CD1c-positive myeloid dendritic cell (primary cell): ENCODE measurements at regions not wholly inside any gene's neighbourhood (a gene's known extent, or its start where the extent isn't known, plus 50 kb on each side); places are given as distances from the start of the nearest gene placed in this dataset.
"Not testable (repeated sequence)": the region's sequence is repeated elsewhere in the genome, so short reads cannot be mapped to it uniquely, and the experiment has no call there.

Experiments
- DNase-seq: peaks from one replicate; pipeline ENCODE4 v3.0.0-alpha.2; 2016; ENCODE audit errors: extremely low spot score

DNA sequence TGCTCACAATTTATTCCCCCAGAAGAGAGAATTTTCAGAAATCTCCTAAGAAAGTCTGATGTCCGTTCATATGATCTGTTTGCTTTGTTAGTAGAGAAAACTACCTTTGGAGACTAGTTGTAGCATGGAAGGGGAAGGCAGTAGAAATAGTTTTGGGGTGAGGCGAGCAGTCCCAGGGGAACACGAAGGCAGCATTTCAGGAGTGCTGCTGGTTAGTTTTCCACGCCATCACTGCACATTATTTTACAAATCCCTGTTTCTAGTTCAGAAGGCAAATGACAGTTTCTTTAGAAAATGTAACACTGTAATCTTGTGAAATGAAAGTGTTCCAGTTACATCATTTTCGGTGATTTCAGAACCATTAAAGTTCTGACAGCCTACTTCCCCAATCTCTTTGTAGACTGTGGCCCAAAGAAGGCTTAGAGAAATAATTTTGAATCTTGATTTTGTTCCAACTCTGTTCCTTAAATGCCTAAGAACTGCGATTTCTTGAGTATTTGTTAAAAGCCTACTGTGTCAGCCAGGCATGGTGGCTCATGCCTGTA, 123.8 kb downstream of the LAT start:
- peak; percentile 63 for DNase-seq

DNA sequence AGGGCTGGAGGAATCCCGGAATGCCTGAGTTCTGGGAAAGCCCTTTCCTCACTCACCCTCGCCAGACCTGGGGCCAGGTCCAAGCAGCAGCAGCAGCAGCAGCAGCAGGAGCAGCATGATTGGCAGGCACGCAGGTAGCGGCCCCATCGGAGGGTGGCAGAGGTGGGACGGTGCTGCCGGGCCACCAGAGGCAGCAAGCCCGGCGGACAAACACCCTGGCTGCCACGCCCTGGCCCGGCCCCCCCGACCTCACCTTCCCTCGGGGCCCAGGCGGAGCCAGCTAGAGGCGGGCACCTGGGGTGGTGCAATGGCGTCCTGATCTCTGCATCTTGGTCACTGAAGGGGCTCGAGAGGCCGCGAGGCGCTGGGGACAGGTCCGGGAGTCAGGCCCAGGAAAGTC, 122.4 kb downstream of the LAT start:
- no peak for DNase-seq

DNA sequence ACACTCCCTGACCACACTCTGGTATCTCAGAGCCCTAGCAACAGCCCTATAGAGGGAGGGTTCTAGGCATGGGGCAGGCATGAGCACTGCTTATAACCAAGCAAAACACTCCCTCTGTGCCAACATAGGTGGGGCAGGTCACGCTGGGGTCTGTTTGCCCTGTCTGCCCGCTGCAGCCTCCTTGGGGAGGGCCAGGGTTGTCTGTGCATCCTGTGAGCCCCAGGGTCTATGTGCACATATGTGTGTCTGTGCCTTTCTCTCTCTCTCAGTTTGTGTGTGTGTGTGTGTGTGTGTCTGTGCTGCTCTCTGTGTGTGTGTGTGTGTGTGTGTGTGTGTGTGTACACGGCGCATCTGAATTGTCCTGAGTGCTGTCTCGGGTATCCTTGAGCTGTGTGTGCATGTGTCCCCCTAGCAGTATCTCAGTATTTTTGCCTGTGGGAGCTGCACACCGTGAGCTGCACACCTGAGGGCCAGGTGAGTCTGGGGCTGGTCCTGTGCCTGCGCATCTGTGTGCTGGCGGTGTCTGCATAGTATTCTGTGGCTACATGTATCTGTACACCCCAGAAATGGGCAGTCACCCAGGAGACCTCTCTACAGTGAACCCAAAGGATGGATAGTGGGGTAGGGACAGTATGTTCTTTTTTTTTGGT, 121.5 kb downstream of the LAT start:
- not testable (repeated sequence) for DNase-seq

DNA sequence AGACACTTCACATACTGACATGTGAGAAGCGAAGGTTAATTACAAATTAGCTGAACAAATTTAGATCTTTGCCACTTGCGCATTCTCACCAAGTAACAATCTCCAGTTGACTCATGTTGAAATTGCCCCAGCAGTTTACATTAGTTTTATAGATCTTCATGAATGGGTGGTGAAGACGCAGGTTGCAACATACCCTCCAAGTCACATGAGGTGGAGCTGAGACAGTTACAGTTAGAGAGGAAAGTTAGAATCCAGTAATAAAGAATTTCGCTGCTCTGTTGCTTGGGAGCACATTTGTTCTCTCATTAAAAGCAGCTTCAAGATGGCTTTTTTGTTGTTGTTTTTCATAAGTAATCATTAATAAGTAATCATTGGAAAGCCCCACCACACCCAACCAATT, 119.7 kb downstream of the LAT start:
- not testable (repeated sequence) for DNase-seq

DNA sequence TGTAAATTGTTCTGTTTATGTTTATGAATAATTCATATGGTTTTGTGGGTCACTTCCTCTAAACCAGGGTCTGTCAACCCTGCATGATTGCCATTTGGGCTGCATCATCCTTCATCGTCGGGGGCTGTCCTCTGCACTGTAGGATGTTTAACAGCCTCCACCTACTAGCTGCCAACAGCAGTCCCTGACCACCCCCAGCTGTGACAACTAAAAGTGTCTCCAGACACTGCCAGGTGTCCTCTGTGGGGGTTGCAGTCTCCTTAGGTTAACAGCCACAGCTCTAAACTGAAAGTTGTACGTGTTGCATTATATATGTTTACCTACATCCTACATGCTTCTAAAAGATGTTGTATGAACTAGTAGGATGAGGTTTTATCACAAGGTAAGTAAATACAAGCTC, 113.1 kb downstream of the LAT start:
- not testable (repeated sequence) for DNase-seq

DNA sequence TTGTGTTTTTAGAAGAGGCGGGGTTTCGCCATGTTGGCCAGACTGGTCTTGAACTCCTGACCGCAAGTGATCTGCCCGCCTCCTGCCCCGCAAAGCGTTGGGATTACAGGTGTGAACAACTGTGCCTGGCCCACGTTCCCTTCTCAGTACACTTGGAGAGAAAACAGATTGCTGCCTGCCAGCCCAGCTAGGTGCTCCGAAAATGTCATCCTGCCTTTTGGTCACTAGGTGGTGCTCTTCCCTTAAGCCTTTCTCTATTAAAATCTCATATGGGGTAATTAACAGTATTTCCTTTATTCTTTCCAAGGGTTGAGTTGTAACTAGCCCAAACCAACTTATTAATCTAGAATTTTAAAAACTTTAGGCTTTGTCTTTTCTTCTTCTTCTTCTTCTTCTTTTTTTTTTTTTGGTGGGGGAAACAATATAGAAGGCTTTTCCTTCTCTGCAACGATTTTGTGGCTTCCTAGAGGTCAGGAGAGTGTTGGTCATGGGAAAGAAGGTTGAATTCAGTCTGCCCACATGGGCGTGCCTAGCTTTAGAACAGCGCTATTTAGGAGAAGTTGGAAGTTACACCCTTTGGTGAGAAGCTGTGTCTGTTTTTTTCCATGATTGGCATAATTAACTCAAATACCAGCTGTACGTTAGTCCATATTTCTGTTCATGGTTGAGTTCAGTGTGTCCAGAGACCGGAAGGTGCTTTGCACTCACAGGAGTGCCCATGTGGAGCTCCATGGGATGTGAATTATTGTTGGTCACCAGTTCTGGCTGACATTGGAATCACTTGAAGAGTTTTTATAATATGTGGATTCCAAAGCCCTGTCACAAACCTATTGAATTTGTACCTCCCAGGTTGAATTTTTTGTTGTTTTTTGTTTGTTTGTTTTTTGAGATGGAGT, 110.1 kb downstream of the LAT start:
- not testable (repeated sequence) for DNase-seq

DNA sequence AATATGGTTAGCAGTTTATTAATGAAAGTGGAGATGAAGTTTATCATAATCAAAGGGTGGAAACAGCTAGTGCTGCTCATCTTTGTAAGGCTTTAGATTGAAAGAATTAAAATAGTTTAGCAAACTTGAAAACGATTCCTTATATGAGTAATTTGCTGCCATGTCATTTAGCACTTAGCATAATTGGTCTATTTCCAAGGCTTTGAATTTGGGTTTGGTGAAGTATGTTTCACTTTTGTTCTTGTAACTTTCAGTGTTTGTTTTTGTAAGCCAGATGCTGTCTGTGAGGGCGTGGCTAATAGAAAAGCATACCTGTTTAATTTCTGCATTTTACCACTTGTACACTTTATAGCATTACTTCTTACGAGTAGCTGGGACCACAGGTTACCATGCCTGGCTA, 109.5 kb downstream of the LAT start:
- DNase-seq = not testable (repeated sequence)

DNA sequence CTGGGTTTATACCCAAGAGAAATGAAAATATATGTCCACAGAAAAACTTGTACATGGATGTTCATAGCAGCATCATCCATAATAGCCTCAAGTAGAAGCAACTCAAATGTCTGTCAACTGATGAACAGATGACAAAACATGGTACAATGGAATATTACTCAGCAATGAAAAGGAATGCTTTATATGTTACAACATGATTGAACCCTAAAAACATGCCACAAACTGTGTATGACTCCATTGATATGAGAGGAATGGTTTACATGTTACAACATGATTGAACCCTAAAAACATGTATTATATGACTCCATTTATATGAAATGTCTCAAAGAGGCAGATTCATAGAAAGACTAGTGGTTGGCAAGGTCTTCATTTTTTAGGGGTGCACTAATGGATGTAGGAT, 104.8 kb downstream of the LAT start:
- not testable (repeated sequence) for DNase-seq

DNA sequence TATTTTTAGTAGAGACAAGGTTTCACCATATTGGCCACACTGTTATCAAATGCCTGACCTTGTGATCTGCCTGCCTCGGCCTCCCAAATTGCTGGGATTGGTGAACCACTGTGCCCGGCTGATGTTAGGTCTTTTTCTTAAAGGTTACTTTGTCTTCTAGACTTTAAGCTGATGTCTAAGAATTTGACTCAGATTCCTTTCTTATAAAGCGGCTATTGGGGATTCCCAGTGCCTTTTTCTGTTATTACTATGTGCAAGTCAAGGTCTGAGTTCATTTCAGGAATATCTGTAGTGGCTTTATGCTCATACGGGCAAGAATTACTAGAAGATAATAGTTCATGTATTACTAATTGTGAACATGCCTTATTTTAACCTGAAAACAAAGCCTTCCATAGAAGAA, 102.8 kb downstream of the LAT start:
- not testable (repeated sequence) for DNase-seq

DNA sequence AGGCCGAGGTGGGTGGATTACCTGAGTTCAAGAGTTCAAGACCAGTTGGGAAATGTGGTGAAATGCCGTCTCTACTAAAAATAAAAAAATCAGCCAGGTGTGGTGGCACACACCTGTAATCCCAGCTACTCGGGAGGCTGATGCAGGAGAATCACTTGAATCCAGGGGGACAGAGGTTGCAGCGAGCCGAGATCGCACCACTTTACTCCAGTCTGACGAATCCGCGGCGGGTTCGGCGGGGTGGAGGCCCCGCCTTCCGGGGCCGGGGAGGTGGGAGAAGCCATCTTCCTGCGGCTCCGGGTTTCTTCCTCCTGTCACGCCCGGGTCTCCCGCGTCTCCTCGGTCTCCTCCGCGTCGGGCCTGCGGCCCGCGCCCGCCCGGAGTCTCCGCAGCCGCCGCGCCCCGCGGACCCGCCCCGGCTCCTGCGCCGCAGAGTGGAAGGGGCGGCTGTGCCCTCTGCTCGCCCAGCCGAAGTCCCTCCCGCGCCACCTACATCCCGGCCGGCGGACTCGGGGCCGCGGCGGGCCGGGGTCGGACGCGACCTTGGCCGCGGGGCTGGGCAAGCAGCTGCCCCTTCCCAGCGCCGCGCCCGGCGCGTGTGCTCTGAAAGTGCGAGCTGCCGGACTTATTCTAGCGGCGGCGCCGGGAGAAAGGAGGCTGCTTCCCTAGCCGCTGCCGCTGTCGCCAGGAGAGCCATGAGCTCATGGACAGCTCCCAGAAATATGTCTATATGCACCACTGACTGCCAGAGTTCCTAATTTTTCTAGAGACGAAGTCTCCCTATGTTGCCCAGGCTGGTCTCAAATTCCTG, 97.2 kb downstream of the LAT start:
- peak; percentile 31 for DNase-seq

DNA sequence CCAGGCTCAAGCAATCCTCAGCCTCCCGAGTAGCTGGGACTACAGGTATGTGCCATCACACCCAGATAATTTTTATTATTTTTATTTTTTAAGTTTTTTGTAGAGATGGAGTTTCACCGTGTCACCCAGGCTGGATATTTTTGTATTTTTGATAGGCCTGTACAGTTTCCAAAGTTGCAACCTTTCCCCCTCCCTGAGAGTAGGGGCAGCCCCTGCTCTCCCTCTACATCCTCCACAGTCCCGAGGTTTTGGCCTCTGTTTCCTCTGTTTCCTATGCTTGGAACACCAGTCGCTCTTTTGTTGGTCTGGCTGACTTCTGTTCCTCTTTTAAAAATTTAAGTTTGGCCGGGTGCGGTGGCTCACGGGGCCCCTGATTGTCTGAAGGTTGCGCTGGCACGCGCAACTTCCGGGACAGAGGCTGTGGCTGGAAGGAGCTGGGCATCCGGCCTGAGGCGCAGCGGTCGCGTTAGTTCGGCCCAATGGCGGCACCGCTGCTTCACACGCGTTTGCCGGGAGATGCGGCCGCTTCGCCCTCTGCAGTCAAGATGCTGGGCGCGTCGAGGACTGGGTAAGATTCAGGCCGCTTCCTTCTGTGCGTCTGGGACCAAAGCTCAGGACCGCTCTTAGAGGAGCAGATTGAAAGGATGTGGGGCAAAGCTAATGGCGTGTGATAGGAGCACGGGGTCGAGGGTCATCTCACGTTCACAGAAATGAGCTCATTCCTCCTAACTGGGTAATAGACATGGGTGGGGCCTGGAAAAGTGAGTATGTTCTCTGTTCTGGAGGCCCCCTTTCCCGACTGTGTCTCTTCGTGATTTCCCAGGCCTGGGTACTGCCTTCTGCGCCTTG, 89.9 kb downstream of the LAT start:
- peak; percentile 65 for DNase-seq

DNA sequence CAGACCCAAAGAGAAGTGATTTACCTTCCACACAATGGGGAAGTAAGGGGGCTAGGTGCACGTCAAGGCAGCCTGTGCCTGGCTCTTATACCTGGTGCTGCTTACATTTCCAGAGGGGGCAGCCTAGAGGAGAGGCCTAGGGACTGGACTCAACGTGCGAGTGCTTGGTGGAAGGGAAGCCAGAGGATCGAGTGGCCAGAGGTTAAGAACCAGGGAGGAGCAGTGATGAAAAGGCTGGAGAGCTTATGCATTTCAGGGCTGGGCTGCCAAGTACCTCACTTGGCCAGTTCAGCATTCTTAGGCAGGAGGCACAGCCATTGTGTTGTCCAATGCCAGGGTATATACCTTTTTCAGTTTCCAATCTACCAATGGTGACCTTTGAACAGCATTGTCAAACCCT, 77.4 kb downstream of the LAT start:
- not testable (repeated sequence) for DNase-seq

DNA sequence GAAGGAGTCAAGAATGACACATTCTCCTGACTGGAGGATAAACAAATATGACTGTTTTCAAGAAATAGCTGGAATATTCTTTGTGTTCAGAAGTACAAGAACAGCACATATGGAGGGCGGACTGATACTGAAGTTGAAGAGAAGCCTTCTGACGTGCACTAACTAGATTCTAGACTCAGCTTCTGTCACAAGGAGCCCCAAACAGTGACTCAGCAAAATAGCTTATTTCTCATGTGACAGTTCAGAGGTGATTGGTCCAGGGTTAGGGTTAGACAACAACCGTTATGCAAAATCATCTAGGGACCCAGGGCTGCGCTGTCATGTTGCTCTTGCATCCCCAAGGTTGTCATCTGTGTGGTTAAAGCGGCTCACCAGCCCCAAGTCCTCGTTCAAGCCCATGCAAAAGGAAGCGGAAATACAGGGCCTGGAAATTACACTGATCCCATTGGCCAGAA, 76.6 kb downstream of the LAT start:
- not testable (repeated sequence) for DNase-seq

DNA sequence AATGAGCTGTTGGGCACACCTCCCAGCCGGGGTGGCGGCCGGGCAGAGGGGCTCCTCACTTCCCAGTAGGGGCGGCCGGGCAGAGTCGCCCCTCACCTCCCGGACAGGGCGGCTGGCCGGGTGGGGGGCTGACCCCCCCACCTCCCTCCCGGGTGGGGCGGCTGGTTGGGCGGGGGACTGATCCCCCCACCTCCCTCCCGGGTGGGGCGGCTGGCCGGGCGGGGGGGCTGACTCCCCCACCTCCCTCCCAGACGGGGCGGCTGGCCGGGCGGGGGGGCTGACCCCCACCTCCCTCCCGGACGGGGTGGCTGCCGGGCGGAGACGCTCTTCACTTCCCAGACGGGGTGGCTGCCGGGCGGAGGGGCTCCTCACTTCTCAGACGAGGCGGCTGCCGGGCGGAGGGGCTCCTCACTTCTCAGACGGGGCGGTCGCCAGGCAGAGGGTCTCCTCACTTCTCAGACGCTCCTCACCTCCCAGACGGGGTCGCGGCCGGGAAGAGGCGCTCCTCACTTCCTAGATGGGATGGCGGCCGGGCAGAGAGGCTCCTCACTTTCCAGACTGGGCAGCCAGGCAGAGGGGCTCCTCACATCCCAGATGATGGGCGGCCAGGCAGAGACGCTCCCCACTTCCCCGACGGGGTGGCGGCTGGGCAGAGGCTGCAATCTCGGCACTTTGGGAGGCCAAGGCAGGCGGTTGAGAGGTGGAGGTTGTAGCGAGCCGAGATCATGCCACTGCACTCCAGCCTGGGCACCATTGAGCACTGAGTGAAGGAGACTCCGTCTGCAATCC, 75.4 kb downstream of the LAT start:
- DNase-seq = not testable (repeated sequence)

DNA sequence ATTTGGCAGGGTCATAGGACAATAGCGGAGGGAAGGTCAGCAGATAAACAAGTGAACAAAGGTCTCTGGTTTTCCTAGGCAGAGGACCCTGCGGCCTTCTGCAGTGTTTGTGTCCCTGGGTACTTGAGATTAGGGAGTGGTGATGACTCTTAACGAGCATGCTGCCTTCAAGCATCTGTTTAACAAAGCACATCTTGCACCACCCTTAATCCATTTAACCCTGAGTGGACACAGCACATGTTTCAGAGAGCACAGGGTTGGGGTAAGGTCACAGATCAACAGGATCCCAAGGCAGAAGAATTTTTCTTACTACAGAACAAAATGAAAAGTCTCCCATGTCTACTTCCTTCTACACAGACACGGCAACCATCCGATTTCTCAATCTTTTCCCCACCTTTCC, 74.7 kb downstream of the LAT start:
- DNase-seq = not testable (repeated sequence)
